Mesenchymal stem cell (in vitro differentiated cells and primary cell): ENCODE measurements at regions not wholly inside any gene's neighbourhood (a gene's known extent, or its start where the extent isn't known, plus 50 kb on each side); places are given as distances from the start of the nearest gene placed in this dataset.

Experiments used
- DNase-seq: peaks from one replicate; pipeline ENCODE4 v3.0.0-alpha.2; 2013
- H2AFZ ChIP-seq: one replicate; pipeline ENCODE4 v1.6.1; 2013; ENCODE audit warnings: low read depth, mild to moderate bottlenecking, control low read depth, inconsistent platforms, low read length, moderate library complexity
- H2AK5ac ChIP-seq: 2 replicates; pipeline ENCODE4 v1.6.1; 2013; ENCODE audit warnings: low read length, moderate library complexity, mild to moderate bottlenecking, inconsistent platforms; ENCODE audit not compliant: severe bottlenecking
- H2BK120ac ChIP-seq: one replicate; pipeline ENCODE4 v1.6.1; 2013; ENCODE audit warnings: low read depth, mild to moderate bottlenecking, inconsistent platforms, low read length, moderate library complexity
- H2BK12ac ChIP-seq, 2 experiments: one replicate each; pipeline ENCODE4 v1.6.1; 2013; ENCODE audit warnings: inconsistent platforms in 2 of 2, low read length in 2 of 2, mild to moderate bottlenecking in 2 of 2, moderate library complexity in 2 of 2, control low read depth in 1 of 2
- H2BK15ac ChIP-seq: one replicate; pipeline ENCODE4 v1.6.1; 2013; ENCODE audit warnings: mild to moderate bottlenecking, low read depth, inconsistent platforms; ENCODE audit not compliant: poor library complexity, severe bottlenecking
- H2BK5ac ChIP-seq: 2 replicates; pipeline ENCODE4 v1.6.1; 2013; ENCODE audit warnings: low read depth, mild to moderate bottlenecking, low read length, control low read depth, inconsistent platforms; ENCODE audit not compliant: poor library complexity, severe bottlenecking
- H3K14ac ChIP-seq, 2 experiments: one replicate each; pipeline ENCODE4 v1.6.1; 2013; ENCODE audit warnings: inconsistent platforms in 2 of 2, low read length in 2 of 2, control low read depth in 1 of 2, mild to moderate bottlenecking in 1 of 2, moderate library complexity in 1 of 2
- H3K18ac ChIP-seq, 2 experiments: one replicate each; pipeline ENCODE4 v1.6.1; 2013; ENCODE audit warnings: inconsistent platforms in 2 of 2, low read length in 2 of 2, control low read depth in 1 of 2, low read depth in 1 of 2, mild to moderate bottlenecking in 1 of 2
- H3K23ac ChIP-seq, 2 experiments: one replicate each; pipeline ENCODE4 v1.6.1; 2013; ENCODE audit warnings: inconsistent platforms in 2 of 2, low read length in 2 of 2, mild to moderate bottlenecking in 2 of 2, moderate library complexity in 2 of 2, control low read depth in 1 of 2
- H3K27ac ChIP-seq: 2 replicates; pipeline ENCODE4 v1.5.1; 2013; ENCODE audit warnings: mild to moderate bottlenecking, moderate library complexity, low read length, control low read depth, inconsistent platforms; ENCODE audit not compliant: poor library complexity, severe bottlenecking
- H3K27me3 ChIP-seq, 2 experiments: 2 replicates each; pipeline versions ENCODE4 v1.6.1 to v1.7.0; 2013; ENCODE audit warnings: low read length in 2 of 2, mild to moderate bottlenecking in 2 of 2, moderate library complexity in 2 of 2, control low read depth in 1 of 2, inconsistent platforms in 1 of 2; ENCODE audit not compliant: control insufficient read depth in 1 of 2, insufficient read depth in 1 of 2
- H3K36me3 ChIP-seq, 2 experiments: 2 replicates each; pipeline versions ENCODE4 v1.6.1 to v1.7.0; 2013; ENCODE audit warnings: low read length in 2 of 2, control low read depth in 1 of 2, inconsistent platforms in 1 of 2, low read depth in 1 of 2, mild to moderate bottlenecking in 1 of 2; ENCODE audit not compliant: insufficient read depth in 2 of 2, control insufficient read depth in 1 of 2
- H3K4ac ChIP-seq, 2 experiments: one replicate each; pipeline ENCODE4 v1.6.1; 2013; ENCODE audit warnings: inconsistent platforms in 2 of 2, low read length in 2 of 2, mild to moderate bottlenecking in 2 of 2, moderate library complexity in 2 of 2, control low read depth in 1 of 2, low read depth in 1 of 2
- H3K4me1 ChIP-seq: 2 replicates; pipeline ENCODE4 v1.6.1; 2013; ENCODE audit warnings: low read depth, low read length, control low read depth; ENCODE audit not compliant: control insufficient read depth, insufficient read depth
- H3K4me2 ChIP-seq: 2 replicates; pipeline ENCODE4 v1.6.1; 2013; ENCODE audit warnings: low read length, mild to moderate bottlenecking, inconsistent platforms; ENCODE audit not compliant: poor library complexity, severe bottlenecking
- H3K4me3 ChIP-seq, 2 experiments: 2 replicates each; pipeline versions ENCODE4 v1.5.1 to v1.7.0; 2013; ENCODE audit warnings: low read length in 2 of 2, mild to moderate bottlenecking in 2 of 2, control low read depth in 1 of 2, low read depth in 1 of 2; ENCODE audit not compliant: insufficient read depth in 1 of 2
- H3K79me1 ChIP-seq: replicated peaks from 2 replicates; pipeline ENCODE4 v1.6.1; 2013; ENCODE audit warnings: mild to moderate bottlenecking, control low read depth, low read length, inconsistent platforms; ENCODE audit not compliant: poor library complexity, severe bottlenecking
- H3K9ac ChIP-seq: 2 replicates; pipeline ENCODE4 v1.7.0; 2013; ENCODE audit warnings: mild to moderate bottlenecking, low read length, moderate library complexity
- H3K9me3 ChIP-seq: 2 replicates; pipeline ENCODE4 v1.7.0; 2013; ENCODE audit warnings: mild to moderate bottlenecking, low read length; ENCODE audit not compliant: control insufficient read depth
- H4K8ac ChIP-seq: one replicate; pipeline ENCODE4 v1.6.1; 2013; ENCODE audit warnings: inconsistent platforms, mild to moderate bottlenecking, low read length, moderate library complexity
- H4K91ac ChIP-seq: one replicate; pipeline ENCODE4 v1.6.1; 2013; ENCODE audit warnings: mild to moderate bottlenecking, low read length, inconsistent platforms
- WGBS: methylation state at CpG from one replicate; pipeline ENCODE4 v1.1.7; 2013; ENCODE audit warnings: mixed read lengths; 5-methylcytosine and 5-hydroxymethylcytosine counted together

DNA sequence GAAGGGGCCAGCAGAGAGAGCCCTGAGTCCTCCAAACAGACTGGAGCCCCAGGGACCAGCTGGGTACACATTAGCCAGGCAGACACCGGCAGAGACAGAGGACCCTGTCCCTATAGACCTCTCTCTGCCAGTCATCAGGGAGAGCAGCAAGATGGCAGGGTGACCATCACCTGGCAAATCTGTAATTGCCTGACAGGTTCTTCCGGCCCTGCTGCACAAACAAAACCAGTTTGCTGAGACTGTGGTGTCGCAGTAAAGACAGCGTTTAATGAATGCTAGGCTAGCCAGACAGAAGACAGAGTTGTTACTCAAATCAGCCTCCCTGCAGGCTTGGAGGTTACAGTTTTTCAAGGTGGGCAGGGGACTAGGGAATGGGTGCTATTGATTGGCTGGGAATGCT, 618.9 kb downstream of the NPHP4 start:
- Histone ChIP-seq H2AK5ac (no peak overlapping the region), H3K4me1 (no peaks in the 10 kb centered on the region), H3K79me1 (no peaks in the 10 kb centered on the region), H3K4me3 (no peak overlapping the region), H3K14ac (no peak overlapping the region), H3K23ac (no peak overlapping the region), H3K4me2 (no peak overlapping the region), H4K8ac (no peak overlapping the region), H2BK12ac (no peak overlapping the region), H3K36me3 (no peaks in the 10 kb centered on the region), H2AFZ (no peak overlapping the region), H4K91ac (no peak overlapping the region), H2BK5ac (no peak overlapping the region), H3K27ac (no peak overlapping the region), H3K4ac (no peak overlapping the region), H2BK15ac (no peak overlapping the region), H3K9ac (no peak overlapping the region), H2BK120ac (no peak overlapping the region), H3K18ac (no peak overlapping the region), H3K9me3 (peaks cover 17% of the 10 kb centered on the region), H3K27me3 (no peaks in the 10 kb centered on the region)
- DNase-seq = no peak
- 89% methylated on average over 4 of the region's 4 CpGs for WGBS

GRCh38 chr1:5371270-5371669, 621.0 kb downstream of the NPHP4 start:
- H3K4me3 ChIP-seq = no peak overlapping the region
- H2BK12ac ChIP-seq = no peak overlapping the region
- H3K18ac ChIP-seq = no peak overlapping the region
- H3K36me3 ChIP-seq = no peaks in the 10 kb centered on the region
- H3K27me3 ChIP-seq = no peaks in the 10 kb centered on the region
- no peak for DNase-seq
- no peaks in the 10 kb centered on the region for H3K79me1 ChIP-seq
- no peak overlapping the region for H3K4ac ChIP-seq
- WGBS = 80% methylated on average over 7 of the region's 7 CpGs
- H2AK5ac ChIP-seq = no peak overlapping the region
- H2BK15ac ChIP-seq = no peak overlapping the region
- H3K23ac ChIP-seq = no peak overlapping the region
- H3K4me1 ChIP-seq = no peaks in the 10 kb centered on the region
- H2BK5ac ChIP-seq = no peak overlapping the region
- no peak overlapping the region for H2BK120ac ChIP-seq
- H3K4me2 ChIP-seq = no peak overlapping the region
- H4K8ac ChIP-seq = no peak overlapping the region
- peaks cover 17% of the 10 kb centered on the region for H3K9me3 ChIP-seq
- no peak overlapping the region for H3K9ac ChIP-seq
- H3K27ac ChIP-seq = no peak overlapping the region
- no peak overlapping the region for H3K14ac ChIP-seq
- H4K91ac ChIP-seq = no peak overlapping the region
- H2AFZ ChIP-seq = no peak overlapping the region

- 48% methylated on average over 3 of the region's 3 CpGs for WGBS
- no peak overlapping the region for H3K4ac ChIP-seq
- no peak overlapping the region for H3K14ac ChIP-seq
These were observed 621.9 kb downstream of the NPHP4 start for GRCh38 chr1:5370311-5370710.

GRCh38 chr1:5369223-5369622, 623.0 kb downstream of the NPHP4 start:
- no peak overlapping the region for H2BK120ac ChIP-seq
- no peak overlapping the region for H3K23ac ChIP-seq
- H3K79me1 ChIP-seq = no peaks in the 10 kb centered on the region
- no peak for DNase-seq
- H3K4me1 ChIP-seq = no peaks in the 10 kb centered on the region
- no peaks in the 10 kb centered on the region for H3K27me3 ChIP-seq
- H2BK15ac ChIP-seq = no peak overlapping the region
- peaks cover 21% of the 10 kb centered on the region for H3K9me3 ChIP-seq
- no peak overlapping the region for H3K27ac ChIP-seq
- no peak overlapping the region for H3K4me2 ChIP-seq
- no peak overlapping the region for H2BK12ac ChIP-seq
- no peak overlapping the region for H3K14ac ChIP-seq
- H3K36me3 ChIP-seq = no peaks in the 10 kb centered on the region
- H4K91ac ChIP-seq = no peak overlapping the region
- H2BK5ac ChIP-seq = no peak overlapping the region
- H4K8ac ChIP-seq = no peak overlapping the region
- no peak overlapping the region for H3K18ac ChIP-seq
- no peak overlapping the region for H3K4me3 ChIP-seq
- no peak overlapping the region for H3K4ac ChIP-seq
- WGBS = 87% methylated on average over 1 of the region's 1 CpG
- no peak overlapping the region for H2AFZ ChIP-seq
- no peak overlapping the region for H3K9ac ChIP-seq
- H2AK5ac ChIP-seq = no peak overlapping the region

More at GRCh38 chr1:5370311-5370710, 621.9 kb downstream of the NPHP4 start:
- Histone ChIP-seq H3K4me1 (no peaks in the 10 kb centered on the region), H3K9me3 (peaks cover 17% of the 10 kb centered on the region), H3K23ac (no peak overlapping the region), H3K27me3 (no peaks in the 10 kb centered on the region), H3K79me1 (no peaks in the 10 kb centered on the region), H3K4me3 (no peak overlapping the region), H2BK5ac (no peak overlapping the region), H3K36me3 (no peaks in the 10 kb centered on the region), H2AK5ac (no peak overlapping the region), H2BK15ac (no peak overlapping the region), H2BK12ac (no peak overlapping the region), H4K8ac (no peak overlapping the region), H3K4me2 (no peak overlapping the region), H4K91ac (no peak overlapping the region), H3K27ac (no peak overlapping the region), H3K18ac (no peak overlapping the region), H2BK120ac (no peak overlapping the region), H2AFZ (no peak overlapping the region), H3K9ac (no peak overlapping the region)
- no peak for DNase-seq
